Endothelial cell of umbilical vein (primary cell): ENCODE measurements at regions not wholly inside any gene's neighbourhood (a gene's known extent, or its start where the extent isn't known, plus 50 kb on each side); places are given as distances from the start of the nearest gene placed in this dataset.
A peak's percentile ranks its signal among the peaks of the same experiment; 100 is the strongest.

Source experiments
- CTCF ChIP-seq, 2 donors: IDR thresholded peaks; 1 replicate in 1 of 2; 2 replicates in 1 of 2; pipeline ENCODE4 v1.5.1; 2011; ENCODE audit warnings: low read length in 2 of 2, mild to moderate bottlenecking in 2 of 2, moderate library complexity in 2 of 2, control low read depth in 1 of 2, inconsistent platforms in 1 of 2, low read depth in 1 of 2; ENCODE audit not compliant: insufficient read depth in 1 of 2; ENCODE audit errors: extremely low read depth in 1 of 2
- EZH2 ChIP-seq: IDR thresholded peaks from 2 replicates; pipeline ENCODE4 v1.6.1; 2012; ENCODE audit warnings: borderline replicate concordance, low read depth, mild to moderate bottlenecking, moderate library complexity, low read length, inconsistent platforms; ENCODE audit not compliant: severe bottlenecking
- FOS ChIP-seq: IDR thresholded peaks from 2 replicates; pipeline ENCODE4 v1.6.1; 2011; ENCODE audit warnings: mild to moderate bottlenecking, low read length, moderate library complexity, borderline replicate concordance; ENCODE audit not compliant: insufficient read depth
- GATA2 ChIP-seq: IDR thresholded peaks from 2 replicates; pipeline ENCODE4 v1.7.0; 2011; ENCODE audit warnings: low read depth, mild to moderate bottlenecking, moderate library complexity, mixed read lengths, low read length; ENCODE audit not compliant: insufficient read length, insufficient read depth
- JUN ChIP-seq: IDR thresholded peaks from 2 replicates; pipeline ENCODE4 v1.6.1; 2011; ENCODE audit warnings: borderline replicate concordance, low read depth; ENCODE audit not compliant: insufficient read length, insufficient read depth
- MYC ChIP-seq: IDR thresholded peaks from one replicate; pipeline ENCODE4 v1.6.1; 2011; ENCODE audit warnings: mild to moderate bottlenecking, low read depth, low read length
- POLR2A ChIP-seq: IDR thresholded peaks from 2 replicates; pipeline ENCODE4 v1.6.1; 2012; ENCODE audit warnings: low read depth, mild to moderate bottlenecking, control low read depth, low read length
- POLR2AphosphoS5 ChIP-seq: IDR thresholded peaks from 2 replicates; pipeline ENCODE4 v1.6.1; 2012; ENCODE audit warnings: low read depth, mild to moderate bottlenecking, control low read depth, low read length, moderate library complexity; ENCODE audit not compliant: insufficient read depth

- TF ChIP-seq POLR2A (no peak), EZH2 (no peak), CTCF (IDR thresholded peaks at IDR 0.05; ENCODE audit: extremely low read depth in 1 of 2, insufficient read depth in 1 of 2, low read depth in 1 of 2, low read length in 2 of 2) (no peak), GATA2 (no peak), POLR2AphosphoS5 (peak; percentile 41), MYC (no peak), FOS (peak; percentile 72), JUN (no peak)
These were observed 223.9 kb downstream of the CDCA7 start for GRCh38 chr2:173578404-173579107.
